Activated CD4-positive, alpha-beta T cell treated with anti-CD3 and anti-CD28 coated beads for 48 hours (primary cell): ENCODE measurements at regions not wholly inside any gene's neighbourhood (a gene's known extent, or its start where the extent isn't known, plus 50 kb on each side); places are given as distances from the start of the nearest gene placed in this dataset.
"Not testable (repeated sequence)": the region's sequence is repeated elsewhere in the genome, so short reads cannot be mapped to it uniquely, and the experiment has no call there.

Source experiments
- DNase-seq: peaks from one replicate; pipeline ENCODE4 v3.0.0-alpha.2; 2020

GRCh38 chr21:5251866-5252265, 5269.5 kb upstream of the TPTE start:
- DNase-seq, result not testable (repeated sequence)
